22Rv1 (cell line): ENCODE measurements at regions not wholly inside any gene's neighbourhood (a gene's known extent, or its start where the extent isn't known, plus 50 kb on each side); places are given as distances from the start of the nearest gene placed in this dataset.

Experiments used
- H3K27ac ChIP-seq: fragments of 450-650 bp; 2 replicates; pipeline ENCODE4 v1.5.1; 2017
- CTCF ChIP-seq: fragments of 450-650 bp; IDR thresholded peaks from 2 replicates; pipeline ENCODE4 v1.5.1; 2017; ENCODE audit warnings: mild to moderate bottlenecking
- ZFX ChIP-seq: fragments of 450-650 bp; IDR thresholded peaks from 2 replicates; pipeline ENCODE4 v1.6.1; 2017; ENCODE audit warnings: antibody characterized with exemption, borderline replicate concordance

- no peak overlapping the region for H3K27ac ChIP-seq
- TF ChIP-seq ZFX = no peak
- no peak for TF ChIP-seq CTCF
Observed at GRCh38 chr5:158492841-158493242, 606.9 kb downstream of the EBF1 start.

GRCh38 chr5:158492136-158492535 is 607.6 kb downstream of the EBF1 start:
- TF ChIP-seq CTCF (no peak), ZFX (no peak)
- H3K27ac ChIP-seq = no peak overlapping the region

- no peak for TF ChIP-seq CTCF
- no peak for TF ChIP-seq ZFX
Observed at GRCh38 chr5:158487664-158488063, 612.1 kb downstream of the EBF1 start.

GRCh38 chr5:158487156-158487555 is 612.6 kb downstream of the EBF1 start:
- no peak overlapping the region for H3K27ac ChIP-seq
- TF ChIP-seq CTCF (no peak), ZFX (no peak)

More at GRCh38 chr5:158487664-158488063, 612.1 kb downstream of the EBF1 start:
- H3K27ac ChIP-seq = no peak overlapping the region

GRCh38 chr5:158486566-158486965 is 613.1 kb downstream of the EBF1 start:
- no peak for TF ChIP-seq CTCF
- no peak for TF ChIP-seq ZFX
- H3K27ac ChIP-seq = no peak overlapping the region

- no peak overlapping the region for H3K27ac ChIP-seq
- TF ChIP-seq ZFX = no peak
Observed at GRCh38 chr5:158485604-158486081, 614.1 kb downstream of the EBF1 start.

GRCh38 chr5:158485047-158485446 is 614.7 kb downstream of the EBF1 start:
- TF ChIP-seq ZFX = no peak
- TF ChIP-seq CTCF = no peak
- no peak overlapping the region for H3K27ac ChIP-seq

- peak overlapping the region; percentile 59; the same call in 1 of the 2 replicates for H3K27ac ChIP-seq
- TF ChIP-seq ZFX (no peak), CTCF (no peak)
Observed at GRCh38 chr5:158484150-158484549, 615.6 kb downstream of the EBF1 start.
